GM12891 (cell line): ENCODE measurements at regions not wholly inside any gene's neighbourhood (a gene's known extent, or its start where the extent isn't known, plus 50 kb on each side); places are given as distances from the start of the nearest gene placed in this dataset.

Experiments
- POLR2A ChIP-seq: IDR thresholded peaks from 2 replicates; pipeline ENCODE4 v1.6.1; 2011; ENCODE audit warnings: low read depth, low read length, control low read depth
- POLR2AphosphoS5 ChIP-seq: IDR thresholded peaks from 2 replicates; pipeline ENCODE4 v1.6.1; 2011; ENCODE audit warnings: low read depth, low read length, control low read depth
- SPI1 ChIP-seq: IDR thresholded peaks from 2 replicates; pipeline ENCODE4 v1.6.1; 2011; ENCODE audit warnings: low read depth, low read length, control low read depth
- TAF1 ChIP-seq: IDR thresholded peaks from 2 replicates; pipeline ENCODE4 v1.6.1; 2011; ENCODE audit warnings: low read depth, low read length, control low read depth

- no peak for TF ChIP-seq POLR2A
- no peak for TF ChIP-seq SPI1
- TF ChIP-seq POLR2AphosphoS5, result no peak
- TF ChIP-seq TAF1, result no peak
These were observed 50.9 kb upstream of the PDE1A start for GRCh38 chr2:182477774-182478173.
